ENCODE measurements at regions not wholly inside any gene's neighbourhood (a gene's known extent, or its start where the extent isn't known, plus 50 kb on each side); places are given as distances from the start of the nearest gene placed in this dataset.
"Not testable (repeated sequence)": the region's sequence is repeated elsewhere in the genome, so short reads cannot be mapped to it uniquely, and the experiment has no call there.

- intact Hi-C loops (cut with DNase I); DNase-seq (ENCODE audit: low spot score): not testable (repeated sequence)
Measured at GRCh38 chr5:124103056-124103455, 591.1 kb downstream of the CSNK1G3 start.

GRCh38 chr5:124102486-124102885 is 590.5 kb downstream of the CSNK1G3 start:
- no peak for DNase-seq (ENCODE audit: low spot score)
- intact Hi-C loops (cut with DNase I), result no loop called here

GRCh38 chr5:124093658-124094057 is 581.7 kb downstream of the CSNK1G3 start:
- no peak for DNase-seq (ENCODE audit: low spot score)
- intact Hi-C loops (cut with DNase I), result no loop called here

GRCh38 chr5:124090115-124090514 is 578.1 kb downstream of the CSNK1G3 start:
- no peak for DNase-seq (ENCODE audit: low spot score)
- intact Hi-C loops (cut with DNase I), result no loop called here

GRCh38 chr5:124089578-124089977 is 577.6 kb downstream of the CSNK1G3 start:
- intact Hi-C loops (cut with DNase I), result no loop called here
- DNase-seq (ENCODE audit: low spot score), result no peak

GRCh38 chr5:124088289-124089032 is 576.5 kb downstream of the CSNK1G3 start:
- intact Hi-C loops (cut with DNase I), result no loop called here

GRCh38 chr5:124087752-124088151 is 575.8 kb downstream of the CSNK1G3 start:
- intact Hi-C loops (cut with DNase I), result no loop called here
- no peak for DNase-seq (ENCODE audit: low spot score)

More at GRCh38 chr5:124088289-124089032, 576.5 kb downstream of the CSNK1G3 start:
- DNase-seq (ENCODE audit: low spot score), result no peak

- intact Hi-C loops (cut with DNase I), result no loop called here
- DNase-seq (ENCODE audit: low spot score), result no peak
Measured at GRCh38 chr5:124080256-124080655, 568.3 kb downstream of the CSNK1G3 start.

GRCh38 chr5:124079062-124079461 is 567.1 kb downstream of the CSNK1G3 start:
- DNase-seq (ENCODE audit: low spot score), result no peak
- intact Hi-C loops (cut with DNase I), result no loop called here

GRCh38 chr5:124074500-124074899 is 562.5 kb downstream of the CSNK1G3 start:
- intact Hi-C loops (cut with DNase I), result no loop called here
- no peak for DNase-seq (ENCODE audit: low spot score)

- intact Hi-C loops (cut with DNase I), result no loop called here
- DNase-seq (ENCODE audit: low spot score), result no peak
Measured at GRCh38 chr5:124072570-124072969, 560.6 kb downstream of the CSNK1G3 start.

GRCh38 chr5:124071039-124071438 is 559.1 kb downstream of the CSNK1G3 start:
- DNase-seq (ENCODE audit: low spot score), result no peak
- intact Hi-C loops (cut with DNase I), result no loop called here

GRCh38 chr5:124065508-124065907 is 553.5 kb downstream of the CSNK1G3 start:
- no peak for DNase-seq (ENCODE audit: low spot score)
- intact Hi-C loops (cut with DNase I), result no loop called here

- intact Hi-C loops (cut with DNase I), result no loop called here
- DNase-seq (ENCODE audit: low spot score), result no peak
Measured at GRCh38 chr5:124064956-124065355, 553.0 kb downstream of the CSNK1G3 start.

GRCh38 chr5:124061663-124062062 is 549.7 kb downstream of the CSNK1G3 start:
- intact Hi-C loops (cut with DNase I), result no loop called here
- DNase-seq (ENCODE audit: low spot score), result no peak

- DNase-seq (ENCODE audit: low spot score), result no peak
- intact Hi-C loops (cut with DNase I), result no loop called here
Measured at GRCh38 chr5:124061068-124061430, 549.1 kb downstream of the CSNK1G3 start.

GRCh38 chr5:124060413-124061067 is 548.6 kb downstream of the CSNK1G3 start:
- no peak for DNase-seq (ENCODE audit: low spot score)
- intact Hi-C loops (cut with DNase I), result no loop called here

- intact Hi-C loops (cut with DNase I), result no loop called here
- DNase-seq (ENCODE audit: low spot score), result no peak
Measured at GRCh38 chr5:124060011-124060410, 548.0 kb downstream of the CSNK1G3 start.

- intact Hi-C loops (cut with DNase I), result no loop called here
- DNase-seq (ENCODE audit: low spot score), result no peak
Measured at GRCh38 chr5:124059200-124059599, 547.2 kb downstream of the CSNK1G3 start.

- intact Hi-C loops (cut with DNase I), result no loop called here
Measured at GRCh38 chr5:124057724-124058231, 545.8 kb downstream of the CSNK1G3 start.

More at GRCh38 chr5:124057724-124058231, 545.8 kb downstream of the CSNK1G3 start:
- DNase-seq (ENCODE audit: low spot score), result no peak

Data from cardiac septum (tissue), 1 donor.